ENCODE measurements at regions not wholly inside any gene's neighbourhood (a gene's known extent, or its start where the extent isn't known, plus 50 kb on each side); places are given as distances from the start of the nearest gene placed in this dataset.
A peak's percentile ranks its signal among the peaks of the same experiment; 100 is the strongest.

DNA sequence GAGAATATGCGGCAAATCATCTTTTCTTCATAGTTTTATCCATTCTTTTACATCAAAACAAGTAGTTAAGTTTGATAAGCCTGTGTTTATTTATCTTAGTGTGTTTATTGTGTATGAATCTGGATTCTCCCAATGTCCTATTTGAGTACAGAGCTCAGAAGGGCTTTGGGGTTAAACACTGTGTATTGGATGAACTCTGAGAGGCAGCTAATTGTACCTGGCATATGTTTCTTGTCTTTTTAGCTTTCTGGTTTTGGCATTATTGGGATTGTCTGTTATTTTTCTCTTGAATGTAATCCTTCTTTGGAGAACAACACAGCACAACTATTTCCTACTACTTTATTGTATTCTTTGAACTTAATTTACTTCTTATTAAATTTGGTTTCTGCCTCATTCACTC, 906.9 kb downstream of the ADGRL2 start:
- no peak for DNase-seq

DNA sequence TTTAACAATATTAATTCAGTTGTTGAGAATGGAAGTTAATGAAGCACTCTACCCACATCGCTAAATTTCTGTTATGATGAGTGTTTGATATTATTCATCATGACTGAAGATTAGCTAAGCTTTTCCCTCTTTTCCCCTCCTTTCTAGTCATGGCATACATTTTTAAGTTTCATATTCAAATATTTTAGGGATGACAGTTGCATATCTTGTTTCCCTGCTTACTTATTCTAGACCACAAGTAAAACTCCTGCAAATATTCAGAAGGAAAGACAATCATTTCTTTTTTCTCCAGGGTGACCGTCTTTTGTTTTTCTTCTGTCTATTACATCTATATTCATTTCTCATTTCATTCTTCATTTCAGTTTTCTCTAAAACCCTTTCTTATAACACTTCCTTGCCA, 906.0 kb downstream of the ADGRL2 start:
- DNase-seq, result no peak

DNA sequence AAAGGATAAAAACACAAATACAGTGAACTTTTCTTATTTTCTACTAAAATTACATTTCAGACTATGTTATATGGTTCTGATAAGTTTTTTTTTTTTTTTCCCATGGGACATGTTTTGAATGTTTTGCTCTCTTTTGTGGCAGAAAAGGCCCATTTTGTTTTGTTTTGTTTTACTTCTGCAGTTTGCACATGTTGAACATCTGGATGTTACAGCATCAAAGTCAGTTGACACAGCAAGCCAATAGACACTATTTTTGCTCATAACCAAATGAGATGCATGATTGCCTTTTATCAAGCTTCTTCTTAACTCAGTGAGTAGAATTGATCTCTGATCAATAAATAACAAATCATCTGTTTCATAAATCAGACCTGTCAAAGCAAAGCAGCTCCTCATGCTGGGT, 904.2 kb downstream of the ADGRL2 start:
- no peak for DNase-seq

DNA sequence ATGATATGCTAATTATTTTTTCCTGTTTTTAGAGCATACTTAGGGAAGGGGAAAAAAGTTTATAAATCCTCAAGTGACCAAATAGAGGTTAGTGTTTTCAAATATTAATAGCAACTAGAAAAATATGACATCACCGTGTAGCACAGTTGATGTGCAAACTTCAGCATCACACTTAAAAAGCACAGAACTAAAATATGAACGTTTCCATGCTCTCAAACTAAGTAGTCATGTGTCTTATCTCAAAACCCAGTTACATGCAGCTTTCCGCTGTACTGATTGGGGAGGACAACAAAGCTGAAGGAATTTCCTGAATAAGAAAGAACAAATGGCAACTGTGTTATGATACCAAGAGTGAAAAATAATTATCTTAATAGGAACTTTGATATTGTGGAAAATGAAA, 903.7 kb downstream of the ADGRL2 start:
- no peak for DNase-seq

DNA sequence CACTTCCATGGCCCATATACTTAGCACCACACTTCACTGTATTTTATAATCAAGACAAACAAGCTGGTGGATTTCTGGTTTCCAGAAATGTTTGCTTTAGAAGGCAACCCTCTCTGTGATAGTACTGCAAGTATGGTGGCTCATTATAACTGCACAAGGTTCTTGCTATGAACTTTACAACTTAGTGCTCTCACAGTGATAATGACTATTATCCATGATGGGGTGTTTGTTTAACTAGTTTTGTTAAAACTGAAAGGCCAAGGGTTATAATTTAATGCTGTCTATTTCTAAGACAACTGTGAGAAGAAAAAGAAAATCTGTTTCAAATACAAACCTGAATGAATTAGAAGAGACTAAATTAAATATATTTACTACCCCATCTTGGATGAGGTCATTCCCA, 903.2 kb downstream of the ADGRL2 start:
- DNase-seq, result no peak

DNA sequence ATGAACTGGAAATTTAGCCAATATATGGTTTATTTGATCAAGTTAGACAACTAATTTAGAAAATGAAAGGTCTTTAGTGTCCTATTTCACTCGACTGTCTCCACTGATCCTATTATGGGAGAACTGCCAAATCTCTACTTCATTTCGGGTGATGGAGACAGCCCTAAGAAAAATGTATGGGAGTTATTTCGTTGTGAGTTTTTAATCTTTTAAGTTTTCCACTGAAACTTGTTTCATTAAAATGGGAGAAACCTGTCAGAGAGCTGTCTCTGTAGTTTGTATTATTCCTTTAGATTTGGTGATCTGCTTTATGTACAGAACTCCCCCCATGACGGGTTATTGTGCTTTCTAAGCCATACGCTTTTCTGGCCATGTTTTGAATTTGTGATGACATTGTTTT, 899.7 kb downstream of the ADGRL2 start:
- no peak for DNase-seq

DNA sequence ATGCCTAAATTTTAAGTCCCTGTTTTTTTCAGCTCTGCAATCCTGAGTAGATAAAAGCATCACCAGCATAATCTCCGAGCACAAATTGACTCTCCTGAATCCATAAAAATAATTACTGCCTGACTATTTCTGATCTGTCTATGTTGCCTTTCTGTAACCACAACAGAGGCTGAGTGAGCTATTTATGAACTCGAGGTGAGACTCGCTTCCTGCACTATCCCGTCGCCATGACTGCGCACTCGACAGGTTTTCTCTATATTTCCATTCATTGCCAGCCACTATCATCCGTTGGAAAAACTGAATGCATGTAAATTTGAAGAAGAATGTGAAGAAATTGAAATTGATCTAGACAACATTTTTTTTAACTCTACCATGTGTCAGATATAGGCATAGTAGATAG, 897.2 kb downstream of the ADGRL2 start:
- no peak for DNase-seq

DNA sequence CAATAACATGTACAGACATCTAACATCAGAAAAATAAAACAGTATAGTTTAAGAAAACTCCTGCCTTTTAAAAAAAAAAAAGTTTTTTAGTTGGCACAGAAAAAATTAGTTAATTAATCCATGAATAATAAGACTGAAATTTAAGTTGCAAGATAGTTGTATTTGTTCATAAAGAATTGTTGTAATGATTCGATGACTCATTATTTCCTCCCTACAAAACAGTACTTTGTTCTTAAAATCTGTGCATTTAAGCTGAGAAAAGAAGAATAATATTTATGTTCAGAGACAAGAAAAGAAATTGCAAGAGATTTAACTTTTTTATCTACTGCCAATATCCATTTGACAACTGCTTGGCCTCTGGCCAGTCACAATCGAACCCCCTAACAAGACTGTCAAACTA, 894.7 kb downstream of the ADGRL2 start:
- DNase-seq, result no peak

DNA sequence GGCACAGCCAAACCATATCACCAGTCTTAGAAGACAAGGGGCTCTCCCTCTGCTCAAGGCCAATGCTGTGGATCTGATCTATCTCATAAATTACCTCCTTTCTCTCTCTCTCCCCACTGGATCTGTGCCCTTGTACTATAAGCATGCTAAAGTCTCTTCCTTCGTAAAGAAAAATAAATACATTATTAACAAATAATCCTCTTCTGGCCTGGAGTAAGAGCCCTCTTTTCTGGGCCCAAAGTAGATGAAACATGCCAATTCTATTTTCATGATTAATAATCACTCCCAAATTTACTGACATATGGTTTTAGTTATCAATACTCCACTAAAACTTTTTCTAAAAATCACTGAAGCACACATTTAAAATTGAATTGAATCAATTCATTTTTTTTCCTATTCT, 889.7 kb downstream of the ADGRL2 start:
- DNase-seq, result no peak

DNA sequence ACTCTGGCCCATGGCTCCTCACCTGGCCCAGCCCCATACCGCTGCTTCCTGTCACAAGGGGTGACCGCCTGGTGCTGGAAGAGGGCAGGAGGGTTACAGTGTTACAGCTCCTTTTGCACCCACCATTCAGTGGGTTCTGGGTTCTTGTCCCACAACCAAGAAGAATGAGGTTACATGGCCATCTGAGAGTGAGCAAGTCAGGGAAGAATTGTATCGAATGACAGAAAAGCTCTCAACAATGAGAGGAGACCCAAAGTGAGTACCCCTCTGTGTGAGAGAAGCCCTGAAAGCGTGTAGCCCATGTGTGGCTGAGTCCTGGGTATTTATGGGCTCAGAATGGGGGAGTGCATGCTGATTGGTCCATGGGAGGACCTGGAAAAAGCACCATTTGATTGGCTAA, 888.5 kb downstream of the ADGRL2 start:
- no peak for DNase-seq

DNA sequence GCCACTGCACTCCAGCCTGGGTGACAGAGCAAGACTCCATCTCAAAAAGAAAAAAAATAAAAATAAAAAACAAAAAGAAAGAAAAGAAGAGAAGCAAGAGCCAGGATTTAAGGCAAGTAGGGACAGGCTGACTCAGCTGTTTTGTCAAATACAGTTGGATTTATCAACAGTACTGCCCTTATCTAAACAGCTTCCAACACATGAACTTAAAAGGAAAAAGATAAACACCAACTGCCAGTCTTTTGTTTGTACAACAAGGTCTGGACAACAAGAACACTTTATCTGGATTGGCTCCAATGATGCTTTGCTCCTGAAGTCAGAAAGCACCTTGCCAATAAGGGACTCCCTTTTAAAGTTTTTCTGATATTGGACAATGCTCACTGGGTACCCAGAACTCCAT, 886.0 kb downstream of the ADGRL2 start:
- no peak for DNase-seq

DNA sequence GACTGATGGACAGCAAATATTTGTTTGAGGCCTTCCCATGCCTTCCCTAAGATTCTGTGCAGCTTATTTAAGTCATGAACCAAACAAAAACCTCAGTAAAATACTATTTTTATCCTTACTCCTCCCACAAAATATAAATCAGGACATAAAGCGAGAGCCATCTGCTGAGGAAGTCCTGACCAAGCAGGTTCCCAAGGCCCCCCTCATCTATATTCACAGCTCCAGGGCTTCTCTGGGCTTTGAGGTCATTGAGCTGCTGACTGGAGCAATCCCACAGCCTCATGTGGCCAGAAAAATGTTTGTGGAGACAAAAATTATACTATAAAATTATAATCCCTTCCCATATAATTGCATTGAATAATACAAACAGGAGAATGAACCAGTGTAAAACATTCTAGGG, 846.2 kb downstream of the ADGRL2 start:
- no peak for DNase-seq

DNA sequence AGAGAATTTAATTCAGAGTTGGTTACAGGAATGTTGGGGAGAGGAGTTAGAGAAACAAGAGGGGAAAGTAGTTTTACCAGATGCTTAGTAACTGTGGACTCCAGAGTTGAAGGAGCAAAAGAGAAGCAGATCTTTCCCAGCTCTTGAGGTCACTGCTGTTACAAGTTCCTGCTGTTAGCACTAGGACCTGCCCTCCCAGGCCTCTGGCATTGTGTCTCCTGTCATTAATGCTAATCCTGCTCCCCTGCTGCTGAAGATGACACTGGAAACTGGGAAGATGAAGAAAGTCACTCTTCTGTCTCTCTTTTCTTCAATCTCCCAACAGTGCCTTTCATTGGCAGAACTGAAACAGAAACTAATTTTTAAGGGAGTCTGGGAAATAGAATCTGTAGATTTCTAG, 845.6 kb downstream of the ADGRL2 start:
- no peak for DNase-seq

DNA sequence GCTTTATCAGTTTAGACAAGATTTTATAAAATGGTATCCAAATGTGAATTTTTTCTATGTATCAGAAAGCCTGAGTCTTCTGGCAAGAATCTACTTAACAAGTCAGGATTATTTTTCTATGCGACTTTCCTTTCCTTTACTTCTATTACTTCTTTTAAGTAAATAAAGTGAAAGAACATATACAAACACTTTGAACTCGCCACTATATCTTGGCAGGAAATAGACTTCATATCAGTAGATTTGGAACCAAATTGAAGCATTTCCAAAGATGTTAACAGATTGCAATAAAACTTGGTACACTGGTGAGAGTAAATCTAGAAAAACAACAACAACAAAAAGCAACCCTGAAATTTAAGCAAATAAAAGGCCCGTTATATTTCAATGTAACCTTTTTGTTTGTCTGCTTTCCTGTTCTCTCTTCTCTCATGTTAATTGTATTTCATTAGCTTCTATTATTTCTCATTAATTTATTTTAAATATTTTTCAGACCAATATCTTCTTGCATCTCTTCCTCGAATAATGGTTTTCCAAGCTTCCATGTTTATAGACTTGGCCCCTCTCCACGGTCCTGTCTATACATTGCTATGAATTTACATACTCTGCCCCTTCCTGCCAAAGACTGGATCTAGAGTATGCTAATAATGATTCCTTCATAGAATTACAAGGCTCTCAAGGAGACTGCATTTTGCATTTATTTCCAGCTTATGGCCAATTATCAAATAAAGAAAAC, 843.6 kb downstream of the ADGRL2 start:
- no peak for DNase-seq

DNA sequence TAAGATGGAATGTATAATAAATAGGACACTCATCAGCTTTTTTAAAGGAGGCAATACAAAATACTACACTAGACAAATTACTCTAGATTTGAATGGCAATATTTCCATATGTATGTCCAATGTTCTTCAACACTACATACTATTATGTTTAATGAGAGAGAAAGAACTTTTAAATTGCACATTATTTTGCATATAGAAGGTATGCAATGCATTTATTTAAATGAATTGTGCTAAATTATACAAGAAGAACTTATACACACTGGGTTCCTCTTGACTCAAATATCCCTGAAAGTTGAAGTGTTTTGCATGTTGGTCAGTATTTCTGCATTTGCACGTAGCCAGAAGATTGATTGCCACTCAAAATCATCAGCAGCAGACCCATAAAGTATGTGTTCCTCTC, 839.6 kb downstream of the ADGRL2 start:
- DNase-seq, result no peak

DNA sequence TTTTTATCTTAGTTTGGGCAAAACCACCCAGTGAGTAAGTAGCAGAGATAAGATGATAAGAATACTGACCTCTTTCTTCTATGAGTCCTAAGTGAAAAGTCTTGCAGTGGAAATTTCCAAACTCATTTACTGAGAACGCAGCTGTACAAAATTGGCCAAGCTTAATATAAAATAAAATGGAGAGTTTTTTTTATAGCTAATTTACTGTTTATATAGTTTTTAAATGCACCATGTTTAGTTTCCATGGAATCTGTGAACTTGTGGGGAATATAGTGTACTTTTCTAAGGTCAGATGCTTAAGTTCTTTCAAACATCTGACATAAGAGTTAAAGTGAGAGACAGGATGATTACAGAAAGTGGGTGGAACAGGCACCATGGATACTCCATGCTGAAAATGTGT, 833.5 kb downstream of the ADGRL2 start:
- no peak for DNase-seq

DNA sequence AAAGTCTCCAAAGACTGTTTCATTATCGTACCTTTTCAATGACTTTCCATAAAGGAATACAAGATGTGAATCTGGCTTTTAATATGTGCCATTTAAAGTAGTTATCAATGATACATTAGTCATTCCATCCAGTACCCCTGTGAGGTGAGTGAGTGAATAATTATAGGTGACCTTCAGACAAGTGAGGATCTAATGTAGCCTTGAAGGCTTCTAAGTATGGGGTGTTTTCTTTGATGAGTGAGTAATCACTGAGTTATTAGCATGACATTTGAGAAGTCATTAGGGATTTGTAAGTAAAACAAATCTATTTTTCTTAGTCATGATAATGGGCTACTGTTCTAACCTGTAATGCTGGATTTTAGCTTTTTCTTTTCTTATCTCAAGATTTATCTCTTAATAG, 831.4 kb downstream of the ADGRL2 start:
- no peak for DNase-seq

DNA sequence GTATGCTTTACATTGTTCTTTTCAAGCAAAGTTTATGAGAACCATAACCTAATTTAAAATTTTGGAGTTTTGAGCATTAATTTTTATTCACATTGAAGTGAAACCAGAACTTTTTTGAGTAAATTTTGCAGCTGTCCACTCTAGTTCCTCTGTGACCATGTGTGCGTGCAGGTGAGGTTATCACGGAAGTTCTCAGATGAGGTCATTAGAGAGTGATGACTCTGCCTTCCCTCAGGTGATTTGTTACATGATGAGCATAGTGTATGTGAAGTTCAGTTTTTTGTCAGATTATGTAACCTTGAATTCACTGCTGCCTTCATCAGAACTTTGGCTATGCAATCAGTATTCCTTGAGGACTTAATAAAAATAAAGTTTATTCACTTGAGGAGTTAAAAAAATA, 828.2 kb downstream of the ADGRL2 start:
- no peak for DNase-seq

DNA sequence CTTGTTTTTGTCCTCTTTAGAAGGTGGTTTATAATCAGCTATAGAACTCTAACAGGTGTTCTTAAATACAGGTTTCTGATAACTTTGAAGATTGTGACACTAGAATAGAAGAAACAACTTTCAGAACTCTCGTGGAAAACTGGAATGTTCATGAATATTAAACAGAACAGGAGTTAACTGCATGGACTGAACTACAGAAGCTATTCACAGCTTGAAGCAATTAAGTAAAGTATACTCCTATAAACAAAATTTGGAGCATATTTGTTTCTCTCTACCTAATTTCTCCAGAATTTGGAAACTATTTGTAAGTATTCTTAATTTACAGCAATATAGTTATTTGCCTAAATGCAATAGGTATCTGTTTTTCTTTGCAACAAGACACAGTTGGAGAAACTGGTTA, 824.8 kb downstream of the ADGRL2 start:
- DNase-seq, result peak in 1 of 2 donors; percentile 15

DNA sequence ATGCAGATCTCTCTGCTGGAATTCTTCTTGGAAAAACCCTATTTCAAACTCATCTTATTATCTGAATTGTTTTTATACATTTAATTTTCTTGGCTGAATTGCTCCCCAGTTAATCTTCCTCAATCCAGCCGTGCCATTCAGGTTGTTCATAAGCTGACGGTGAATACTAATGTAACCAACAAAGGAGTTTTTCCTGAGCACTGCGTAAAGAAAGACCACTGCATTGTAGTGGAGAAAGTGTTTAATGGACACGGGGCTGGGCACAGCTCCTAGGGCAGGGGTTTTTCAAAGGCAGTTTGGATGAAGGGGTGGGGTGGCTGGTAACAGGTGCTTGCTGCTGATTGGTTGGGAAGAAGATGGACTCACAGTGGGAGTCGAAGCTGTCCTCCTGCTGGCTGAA, 820.3 kb downstream of the ADGRL2 start:
- DNase-seq, result no peak

DNA sequence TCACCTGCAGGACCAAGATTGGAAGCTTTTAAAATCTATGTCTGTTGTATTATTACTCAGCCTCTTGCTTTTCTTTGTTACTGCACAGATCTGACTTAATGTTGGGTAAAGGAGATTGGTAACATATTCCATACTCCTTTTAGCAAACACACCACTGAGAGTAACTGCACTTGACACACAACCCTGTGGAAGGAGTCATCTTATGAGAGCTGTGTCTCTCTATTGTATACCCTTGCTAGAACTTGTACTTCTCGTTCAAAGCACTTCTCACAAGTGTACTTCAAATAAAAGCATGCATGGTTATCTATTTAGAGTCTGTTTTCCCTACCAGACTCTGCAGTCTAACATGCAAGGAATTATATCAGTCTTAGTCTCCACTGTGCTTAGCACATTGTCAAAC, 813.4 kb downstream of the ADGRL2 start:
- no peak for DNase-seq

DNA sequence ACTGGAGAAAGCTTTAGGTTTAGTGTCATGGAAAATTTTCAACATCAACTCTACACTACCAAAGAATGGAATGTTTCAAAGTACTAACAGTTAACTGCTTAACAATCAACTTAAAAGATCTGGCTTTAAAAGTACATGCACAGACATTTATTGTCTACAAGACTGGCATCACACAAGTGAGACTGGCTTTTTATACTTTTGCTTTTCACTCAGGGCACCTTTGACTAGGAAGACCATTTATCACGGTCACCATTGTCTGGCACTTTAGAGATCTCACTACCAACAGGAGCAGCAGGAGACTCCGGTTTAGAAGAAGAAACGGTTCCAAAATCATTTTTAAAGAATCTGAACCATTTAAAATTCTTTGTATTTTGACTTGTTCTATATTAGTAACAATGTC, 812.3 kb downstream of the ADGRL2 start:
- no peak for DNase-seq

DNA sequence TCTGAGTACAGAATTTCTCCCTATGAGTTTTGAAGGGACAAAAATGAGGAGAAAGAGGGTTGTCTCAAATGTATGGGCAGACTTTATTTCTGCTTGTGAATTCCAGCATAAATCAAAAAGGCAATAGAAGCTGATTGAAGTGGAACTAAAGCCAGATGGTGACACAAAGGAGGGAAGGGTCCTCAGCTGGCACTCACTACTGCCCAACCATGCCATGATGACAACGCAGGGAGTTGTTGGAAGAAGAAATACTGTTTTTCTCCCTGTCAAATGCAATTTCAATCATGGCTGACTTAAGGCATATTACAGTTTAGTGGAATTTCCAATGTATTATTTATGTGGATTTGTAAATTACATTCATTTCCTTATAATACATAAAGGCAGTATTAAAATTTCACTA, 805.8 kb downstream of the ADGRL2 start:
- no peak for DNase-seq

DNA sequence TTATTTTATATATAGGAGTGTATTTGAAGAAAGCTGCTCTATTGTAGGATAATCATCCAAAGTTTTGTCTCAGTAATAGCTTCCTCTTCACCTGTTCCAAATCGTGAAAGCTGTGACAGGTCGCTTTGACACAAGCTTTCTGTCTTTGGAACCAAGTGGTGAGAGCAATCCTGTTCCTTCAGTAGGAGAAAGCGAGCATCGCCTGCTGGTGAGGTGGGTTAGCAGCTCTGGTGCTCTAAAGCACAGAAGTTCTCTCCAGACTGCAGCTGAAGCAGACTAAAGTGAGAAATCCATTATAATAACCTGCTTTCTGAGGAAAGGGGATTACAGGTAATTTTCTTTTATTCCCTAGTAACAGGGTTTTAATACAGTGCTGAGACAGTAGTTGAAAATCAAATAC, 803.8 kb downstream of the ADGRL2 start:
- DNase-seq, result no peak

DNA sequence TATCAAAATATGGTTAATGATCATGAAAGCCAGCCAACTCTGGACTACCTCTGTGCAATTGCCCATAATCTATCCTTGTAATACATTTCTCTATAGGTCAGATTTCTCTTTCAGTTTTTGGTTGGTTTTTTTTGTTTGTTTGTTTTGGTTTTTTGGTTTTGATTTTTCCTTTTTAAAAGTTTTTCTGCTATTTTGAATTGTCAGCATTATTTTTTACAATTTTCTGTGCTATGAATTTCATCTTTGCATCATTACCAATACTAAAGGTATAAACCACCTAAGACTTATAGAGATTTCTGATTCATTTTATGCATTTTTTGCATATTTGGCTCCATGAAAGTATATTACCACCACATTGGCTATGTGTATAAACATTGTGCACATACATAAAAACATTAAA, 799.6 kb downstream of the ADGRL2 start:
- no peak for DNase-seq

DNA sequence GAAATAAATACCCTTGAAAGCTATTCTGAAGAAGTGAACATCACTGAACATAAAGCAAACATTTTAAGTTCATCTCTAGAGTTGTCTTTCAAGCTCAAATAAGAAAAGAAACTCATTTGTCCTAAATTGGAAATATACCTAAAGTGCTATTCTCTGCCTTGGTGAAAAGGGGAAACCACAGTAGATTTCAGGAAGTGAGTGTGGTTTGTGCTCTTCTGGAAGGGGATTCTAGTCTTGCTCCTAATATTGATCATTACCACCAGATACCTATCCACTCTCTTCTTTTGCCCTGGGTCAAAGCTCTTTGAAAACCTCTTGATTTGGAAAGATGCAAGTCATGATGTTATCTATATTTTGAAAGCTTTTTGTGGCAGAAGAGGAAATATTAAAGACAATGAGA, 798.1 kb downstream of the ADGRL2 start:
- no peak for DNase-seq

Measured in CD4-positive, alpha-beta T cell treated with Interleukin-4 for 1 hour (primary cell).